HCT116 (cell line): ENCODE measurements at regions not wholly inside any gene's neighbourhood (a gene's known extent, or its start where the extent isn't known, plus 50 kb on each side); places are given as distances from the start of the nearest gene placed in this dataset.

ENCODE experiments used
- ATAC-seq: fragments of 200-7000 bp; cut with Tn5 transposase; 2 replicates; pipeline ENCODE4 v1.9.1; 2020; ENCODE audit warnings: mild to moderate bottlenecking, moderate library complexity
- BruUV-seq: library from RNA; stranded (reverse); fragments of 400-500 nt; replicated peaks from 2 replicates; lab custom pipeline; 2021; lab: Mats Ljungman, UMichigan
- CTCF ChIA-PET: fragments of 300-600 bp; sonication (Branson Sonifier 250); formaldehyde crosslinking; loops from one replicate; lab custom pipeline; 2021; ENCODE audit warnings: antibody characterized with exemption; lab: Charles Lee
- POLR2A ChIA-PET: fragments of 300-600, 350-600 bp; sonication (Branson Sonifier 250); formaldehyde crosslinking; loops from one replicate; lab custom pipeline; 2021; ENCODE audit warnings: antibody characterized with exemption; lab: Charles Lee
- RAD21 ChIA-PET, 2 experiments: fragments of 300-600 bp; sonication (Branson Sonifier 250); formaldehyde crosslinking; loops; one replicate each; lab custom pipeline; 2023; ENCODE audit warnings: low total read pairs in 2 of 2; ENCODE audit not compliant: uncharacterized antibody in 2 of 2, unreplicated experiment in 2 of 2, low non-redundant PET in 1 of 2; lab: Charles Lee
- DNase-seq: peaks from one replicate; pipeline ENCODE4 v3.0.0-alpha.2; 2010; ENCODE audit warnings: low read depth, low spot score
- H2AFZ ChIP-seq: fragments of 200-600 bp; shearing (Covaris generic), sonication (generic); 2 replicates; pipeline ENCODE4 v1.6.1; 2017; ENCODE audit warnings: low read depth, mixed run types, mixed read lengths, antibody characterized with exemption, low read length; ENCODE audit not compliant: poor library complexity, severe bottlenecking
- H3K27ac ChIP-seq: 2 replicates; pipeline ENCODE4 v1.5.1; 2012; ENCODE audit warnings: low read depth, low read length
- H3K27me3 ChIP-seq: fragments of 200-600 bp; sonication (generic); 2 replicates; pipeline ENCODE4 v1.6.1; 2016; ENCODE audit warnings: mixed run types, low read length, mixed read lengths; ENCODE audit not compliant: insufficient read depth
- H3K36me3 ChIP-seq, 2 experiments: fragments of 200-500 bp in 1 of 2; fragments of 200-600 bp in 1 of 2; sonication (Bioruptor generic) in 1 of 2; sonication (generic) in 1 of 2; 2 replicates each; pipeline versions ENCODE4 v1.5.1 to v1.6.1; 2014 to 2016; ENCODE audit warnings: low read length in 2 of 2, inconsistent platforms in 1 of 2, mixed read lengths in 1 of 2, mixed run types in 1 of 2; ENCODE audit not compliant: insufficient read depth in 2 of 2, control insufficient read depth in 1 of 2
- H3K4me1 ChIP-seq, 2 experiments: fragments of 200-600 bp in 1 of 2; sonication (generic) in 1 of 2; 2 replicates each; pipeline versions ENCODE4 v1.5.1 to v1.6.1; 2012 to 2017; ENCODE audit warnings: low read length in 2 of 2, inconsistent platforms in 1 of 2, mild to moderate bottlenecking in 1 of 2, mixed read lengths in 1 of 2, mixed run types in 1 of 2, moderate library complexity in 1 of 2; ENCODE audit not compliant: insufficient read depth in 2 of 2, control insufficient read depth in 1 of 2
- H3K4me2 ChIP-seq: fragments of 200-600 bp; sonication (generic); 2 replicates; pipeline ENCODE4 v1.6.1; 2017; ENCODE audit warnings: mixed run types, low read length, mixed read lengths
- H3K4me3 ChIP-seq, 2 experiments: fragments of 200-600 bp in 1 of 2; sonication (generic) in 1 of 2; replicated peaks in 1 of 2; 2 replicates each; pipeline ENCODE4 v1.5.1; 2011 to 2016; ENCODE audit warnings: low read length in 2 of 2, control low read depth in 1 of 2, low read depth in 1 of 2, mild to moderate bottlenecking in 1 of 2, mixed read lengths in 1 of 2, mixed run types in 1 of 2
- H3K79me2 ChIP-seq: fragments of 200-600 bp; sonication (generic); 2 replicates; pipeline ENCODE4 v1.6.1; 2017; ENCODE audit warnings: mild to moderate bottlenecking, mixed run types, low read length, moderate library complexity, mixed read lengths; ENCODE audit not compliant: insufficient read depth
- H3K9ac ChIP-seq: fragments of 200-600 bp; sonication (generic); 2 replicates; pipeline ENCODE4 v1.6.1; 2016; ENCODE audit warnings: low read length, mixed read lengths
- H3K9me2 ChIP-seq: fragments of 200-600 bp; sonication (generic), shearing (Covaris generic); 2 replicates; pipeline ENCODE4 v1.6.1; 2017; ENCODE audit warnings: mixed run types, mild to moderate bottlenecking, moderate library complexity; ENCODE audit not compliant: insufficient read depth
- H3K9me3 ChIP-seq, 2 experiments: fragments of 200-500 bp in 1 of 2; fragments of 200-600 bp in 1 of 2; sonication (Bioruptor generic) in 1 of 2; sonication (generic) in 1 of 2; 2 replicates each; pipeline ENCODE4 v1.6.1; 2014 to 2017; ENCODE audit warnings: low read length in 2 of 2, mixed read lengths in 2 of 2, inconsistent platforms in 1 of 2, low read depth in 1 of 2, mild to moderate bottlenecking in 1 of 2, mixed run types in 1 of 2, moderate library complexity in 1 of 2; ENCODE audit not compliant: control insufficient read depth in 1 of 2, insufficient read depth in 1 of 2
- H4K20me1 ChIP-seq: fragments of 200-600 bp; sonication (generic), shearing (Covaris generic); 2 replicates; pipeline ENCODE4 v1.6.1; 2017; ENCODE audit warnings: mixed run types, mild to moderate bottlenecking, moderate library complexity; ENCODE audit not compliant: insufficient read depth
- CBX3 ChIP-seq: IDR thresholded peaks from 2 replicates; pipeline ENCODE4 v1.6.1; 2012; ENCODE audit warnings: low read depth
- CEBPB ChIP-seq: IDR thresholded peaks from 2 replicates; pipeline ENCODE4 v1.6.1; 2012; ENCODE audit warnings: low read depth
- ELF1 ChIP-seq: IDR thresholded peaks from 2 replicates; pipeline ENCODE4 v1.6.1; 2012; ENCODE audit warnings: low read depth, borderline replicate concordance
- EZH2 ChIP-seq: fragments of 200-600 bp; sonication (generic); IDR thresholded peaks from 2 replicates; pipeline ENCODE4 v1.6.1; 2017; ENCODE audit warnings: antibody characterized with exemption, mixed run types
- JUND ChIP-seq: IDR thresholded peaks from 2 replicates; pipeline ENCODE4 v1.6.1; 2012
- POLR2A ChIP-seq: IDR thresholded peaks from 2 replicates; pipeline ENCODE4 v1.7.0; 2011; ENCODE audit warnings: borderline replicate concordance; ENCODE audit not compliant: insufficient read depth, insufficient read length; ENCODE audit errors: extremely low read depth
- POLR2AphosphoS5 ChIP-seq: IDR thresholded peaks from 2 replicates; pipeline ENCODE4 v1.6.1; 2011; ENCODE audit warnings: mild to moderate bottlenecking, low read depth, low read length, moderate library complexity
- SP1 ChIP-seq: IDR thresholded peaks from 2 replicates; pipeline ENCODE4 v1.6.1; 2012; ENCODE audit warnings: low read depth
- SRF ChIP-seq: IDR thresholded peaks from 2 replicates; pipeline ENCODE4 v1.6.1; 2012; ENCODE audit warnings: low read depth
- TCF7L2 ChIP-seq: IDR thresholded peaks from 2 replicates; pipeline ENCODE4 v1.7.0; 2011; ENCODE audit warnings: borderline replicate concordance, inconsistent platforms; ENCODE audit not compliant: insufficient read depth, insufficient read length; ENCODE audit errors: extremely low read depth
- ZFX ChIP-seq: fragments of 450-650 bp; IDR thresholded peaks from 2 replicates; pipeline ENCODE4 v1.6.1; 2017
- ZNF274 ChIP-seq: fragments of 200-500 bp; sonication (Bioruptor generic); IDR thresholded peaks from 2 replicates; pipeline ENCODE4 v1.6.1; 2014; ENCODE audit warnings: mild to moderate bottlenecking, low read depth, low read length, inconsistent platforms
- intact Hi-C: fragments of 100-400 bp; cut with micrococcal nuclease; formaldehyde crosslinking; loops from 2 replicates; pipeline ENCODE4 v1.10.0; 2022
- TF ChIP-seq, protein P1 (sequence below): IDR thresholded peaks from 2 replicates; pipeline ENCODE4 v1.6.1; 2012
- TF ChIP-seq, protein P2 (sequence below): IDR thresholded peaks from 2 replicates; pipeline ENCODE4 v1.6.1; 2012
- TF ChIP-seq, protein P3 (sequence below): IDR thresholded peaks from 2 replicates; pipeline ENCODE4 v1.6.1; 2012; ENCODE audit warnings: low read depth
- TF ChIP-seq, protein P4 (sequence below), 3 experiments: fragments of 200-600 bp in 1 of 3; sonication (generic) in 1 of 3; IDR thresholded peaks in 2 of 3; conservative IDR thresholded peaks in 1 of 3; 2 replicates each; pipeline ENCODE4 v1.5.1; 2012 to 2017; ENCODE audit warnings: low read depth in 2 of 3, low read length in 2 of 3, antibody characterized with exemption in 1 of 3, borderline replicate concordance in 1 of 3, control low read depth in 1 of 3, mild to moderate bottlenecking in 1 of 3, mixed read lengths in 1 of 3, mixed run types in 1 of 3, moderate library complexity in 1 of 3; ENCODE audit not compliant: insufficient read depth in 1 of 3
- TF ChIP-seq, protein P5 (sequence below): IDR thresholded peaks from 2 replicates; pipeline ENCODE4 v1.6.1; 2011; ENCODE audit warnings: mild to moderate bottlenecking, low read length, moderate library complexity; ENCODE audit not compliant: insufficient replicate concordance; ENCODE audit errors: extremely low read depth

DNA sequence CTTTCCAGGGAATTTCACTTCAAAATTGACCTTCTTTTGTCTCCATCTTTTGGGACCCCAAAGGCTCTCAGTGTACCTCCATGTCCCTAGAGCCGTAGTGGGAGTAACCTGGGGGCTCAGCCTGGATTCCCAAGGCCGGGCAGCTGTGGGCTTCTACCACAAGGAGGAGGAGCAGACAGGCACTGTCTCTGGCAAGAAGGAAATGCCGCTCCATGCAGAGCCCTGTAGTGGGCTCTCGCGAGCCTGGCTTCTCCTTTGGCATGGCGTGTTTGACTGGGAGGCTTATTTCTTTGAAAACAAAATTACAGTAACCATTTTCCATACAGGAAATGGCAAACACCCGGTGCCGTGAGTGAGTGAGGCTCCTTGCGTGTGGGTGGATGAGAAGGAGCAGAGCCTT is 76.8 kb upstream of the FAM180A start:
- H3K4me2 ChIP-seq: no peak overlapping the region
- DNase-seq (no peak), ATAC-seq (no peak)
- H3K9me3 ChIP-seq: no peaks in the 10 kb centered on the region
- POLR2A ChIA-PET: no interaction called here
- TF ChIP-seq CBX3 (no peak), CEBPB (no peak), POLR2AphosphoS5 (no peak), TCF7L2 (no peak), ELF1 (no peak), JUND (no peak), SRF (no peak), POLR2A (no peak), ZFX (no peak), SP1 (no peak), ZNF274 (no peak), EZH2 (no peak)
- TF ChIP-seq, protein P1, sequence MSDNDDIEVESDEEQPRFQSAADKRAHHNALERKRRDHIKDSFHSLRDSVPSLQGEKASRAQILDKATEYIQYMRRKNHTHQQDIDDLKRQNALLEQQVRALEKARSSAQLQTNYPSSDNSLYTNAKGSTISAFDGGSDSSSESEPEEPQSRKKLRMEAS: no peak
- TF ChIP-seq, protein P2, sequence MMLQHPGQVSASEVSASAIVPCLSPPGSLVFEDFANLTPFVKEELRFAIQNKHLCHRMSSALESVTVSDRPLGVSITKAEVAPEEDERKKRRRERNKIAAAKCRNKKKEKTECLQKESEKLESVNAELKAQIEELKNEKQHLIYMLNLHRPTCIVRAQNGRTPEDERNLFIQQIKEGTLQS: no peak
- TF ChIP-seq, protein P3, sequence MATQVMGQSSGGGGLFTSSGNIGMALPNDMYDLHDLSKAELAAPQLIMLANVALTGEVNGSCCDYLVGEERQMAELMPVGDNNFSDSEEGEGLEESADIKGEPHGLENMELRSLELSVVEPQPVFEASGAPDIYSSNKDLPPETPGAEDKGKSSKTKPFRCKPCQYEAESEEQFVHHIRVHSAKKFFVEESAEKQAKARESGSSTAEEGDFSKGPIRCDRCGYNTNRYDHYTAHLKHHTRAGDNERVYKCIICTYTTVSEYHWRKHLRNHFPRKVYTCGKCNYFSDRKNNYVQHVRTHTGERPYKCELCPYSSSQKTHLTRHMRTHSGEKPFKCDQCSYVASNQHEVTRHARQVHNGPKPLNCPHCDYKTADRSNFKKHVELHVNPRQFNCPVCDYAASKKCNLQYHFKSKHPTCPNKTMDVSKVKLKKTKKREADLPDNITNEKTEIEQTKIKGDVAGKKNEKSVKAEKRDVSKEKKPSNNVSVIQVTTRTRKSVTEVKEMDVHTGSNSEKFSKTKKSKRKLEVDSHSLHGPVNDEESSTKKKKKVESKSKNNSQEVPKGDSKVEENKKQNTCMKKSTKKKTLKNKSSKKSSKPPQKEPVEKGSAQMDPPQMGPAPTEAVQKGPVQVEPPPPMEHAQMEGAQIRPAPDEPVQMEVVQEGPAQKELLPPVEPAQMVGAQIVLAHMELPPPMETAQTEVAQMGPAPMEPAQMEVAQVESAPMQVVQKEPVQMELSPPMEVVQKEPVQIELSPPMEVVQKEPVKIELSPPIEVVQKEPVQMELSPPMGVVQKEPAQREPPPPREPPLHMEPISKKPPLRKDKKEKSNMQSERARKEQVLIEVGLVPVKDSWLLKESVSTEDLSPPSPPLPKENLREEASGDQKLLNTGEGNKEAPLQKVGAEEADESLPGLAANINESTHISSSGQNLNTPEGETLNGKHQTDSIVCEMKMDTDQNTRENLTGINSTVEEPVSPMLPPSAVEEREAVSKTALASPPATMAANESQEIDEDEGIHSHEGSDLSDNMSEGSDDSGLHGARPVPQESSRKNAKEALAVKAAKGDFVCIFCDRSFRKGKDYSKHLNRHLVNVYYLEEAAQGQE: no peak
- TF ChIP-seq, protein P4, sequence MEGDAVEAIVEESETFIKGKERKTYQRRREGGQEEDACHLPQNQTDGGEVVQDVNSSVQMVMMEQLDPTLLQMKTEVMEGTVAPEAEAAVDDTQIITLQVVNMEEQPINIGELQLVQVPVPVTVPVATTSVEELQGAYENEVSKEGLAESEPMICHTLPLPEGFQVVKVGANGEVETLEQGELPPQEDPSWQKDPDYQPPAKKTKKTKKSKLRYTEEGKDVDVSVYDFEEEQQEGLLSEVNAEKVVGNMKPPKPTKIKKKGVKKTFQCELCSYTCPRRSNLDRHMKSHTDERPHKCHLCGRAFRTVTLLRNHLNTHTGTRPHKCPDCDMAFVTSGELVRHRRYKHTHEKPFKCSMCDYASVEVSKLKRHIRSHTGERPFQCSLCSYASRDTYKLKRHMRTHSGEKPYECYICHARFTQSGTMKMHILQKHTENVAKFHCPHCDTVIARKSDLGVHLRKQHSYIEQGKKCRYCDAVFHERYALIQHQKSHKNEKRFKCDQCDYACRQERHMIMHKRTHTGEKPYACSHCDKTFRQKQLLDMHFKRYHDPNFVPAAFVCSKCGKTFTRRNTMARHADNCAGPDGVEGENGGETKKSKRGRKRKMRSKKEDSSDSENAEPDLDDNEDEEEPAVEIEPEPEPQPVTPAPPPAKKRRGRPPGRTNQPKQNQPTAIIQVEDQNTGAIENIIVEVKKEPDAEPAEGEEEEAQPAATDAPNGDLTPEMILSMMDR (IDR thresholded peaks at IDR 0.05 in 2 of 3, conservative IDR thresholded peaks at IDR 0.05 in 1 of 3; ENCODE audit: borderline replicate concordance in 1 of 3, insufficient read depth in 1 of 3, low read depth in 2 of 3, low read length in 2 of 3): no peak
- TF ChIP-seq, protein P5, sequence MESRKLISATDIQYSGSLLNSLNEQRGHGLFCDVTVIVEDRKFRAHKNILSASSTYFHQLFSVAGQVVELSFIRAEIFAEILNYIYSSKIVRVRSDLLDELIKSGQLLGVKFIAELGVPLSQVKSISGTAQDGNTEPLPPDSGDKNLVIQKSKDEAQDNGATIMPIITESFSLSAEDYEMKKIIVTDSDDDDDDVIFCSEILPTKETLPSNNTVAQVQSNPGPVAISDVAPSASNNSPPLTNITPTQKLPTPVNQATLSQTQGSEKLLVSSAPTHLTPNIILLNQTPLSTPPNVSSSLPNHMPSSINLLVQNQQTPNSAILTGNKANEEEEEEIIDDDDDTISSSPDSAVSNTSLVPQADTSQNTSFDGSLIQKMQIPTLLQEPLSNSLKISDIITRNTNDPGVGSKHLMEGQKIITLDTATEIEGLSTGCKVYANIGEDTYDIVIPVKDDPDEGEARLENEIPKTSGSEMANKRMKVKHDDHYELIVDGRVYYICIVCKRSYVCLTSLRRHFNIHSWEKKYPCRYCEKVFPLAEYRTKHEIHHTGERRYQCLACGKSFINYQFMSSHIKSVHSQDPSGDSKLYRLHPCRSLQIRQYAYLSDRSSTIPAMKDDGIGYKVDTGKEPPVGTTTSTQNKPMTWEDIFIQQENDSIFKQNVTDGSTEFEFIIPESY: no peak
- no peak overlapping the region for H3K27ac ChIP-seq
- no peak overlapping the region for H3K9ac ChIP-seq
- H3K36me3 ChIP-seq: no peaks in the 10 kb centered on the region
- H3K27me3 ChIP-seq: no peaks in the 10 kb centered on the region; the same call in 1 of the 2 replicates
- CTCF ChIA-PET: no interaction called here
- no peaks in the 10 kb centered on the region for H3K4me1 ChIP-seq
- no peaks in the 10 kb centered on the region for H3K79me2 ChIP-seq
- no peak overlapping the region for H2AFZ ChIP-seq
- H3K4me3 ChIP-seq: no peak overlapping the region
- H4K20me1 ChIP-seq: no peaks in the 10 kb centered on the region
- RAD21 ChIA-PET: no interaction called here
- H3K9me2 ChIP-seq: no peaks in the 10 kb centered on the region
- BruUV-seq: no TSS peak
- intact Hi-C loops: no loop called here
